Parathyroid adenoma (tissue), 2 donors: ENCODE measurements at regions not wholly inside any gene's neighbourhood (a gene's known extent, or its start where the extent isn't known, plus 50 kb on each side); places are given as distances from the start of the nearest gene placed in this dataset.

Source experiments
- H2AFZ ChIP-seq: fragments of 300-600 bp; sonication (generic); one replicate; pipeline ENCODE4 v1.7.0; 2017; ENCODE audit warnings: antibody characterized with exemption, mild to moderate bottlenecking
- H3K27ac ChIP-seq: fragments of 300-600 bp; sonication (generic); one replicate; pipeline ENCODE4 v1.7.0; 2017
- H3K27me3 ChIP-seq: fragments of 300-600 bp; sonication (generic); one replicate; pipeline ENCODE4 v1.7.0; 2017; ENCODE audit warnings: low read length; ENCODE audit not compliant: control insufficient read depth, insufficient read depth
- H3K36me3 ChIP-seq: fragments of 300-600 bp; sonication (generic); one replicate; pipeline ENCODE4 v1.7.0; 2017; ENCODE audit warnings: low read length; ENCODE audit not compliant: control insufficient read depth, insufficient read depth
- H3K4me1 ChIP-seq: fragments of 300-600 bp; sonication (generic); one replicate; pipeline ENCODE4 v1.7.0; 2017; ENCODE audit warnings: control low read depth
- H3K4me2 ChIP-seq: fragments of 300-600 bp; sonication (generic); one replicate; pipeline ENCODE4 v1.7.0; 2017; ENCODE audit warnings: low read length
- H3K4me3 ChIP-seq: fragments of 300-600 bp; sonication (generic); one replicate; pipeline ENCODE4 v1.7.0; 2017; ENCODE audit warnings: low read depth, low read length
- H3K79me2 ChIP-seq: fragments of 300-600 bp; sonication (generic); one replicate; pipeline ENCODE4 v1.7.0; 2017; ENCODE audit warnings: control low read depth
- H3K9ac ChIP-seq: fragments of 300-600 bp; sonication (generic); one replicate; pipeline ENCODE4 v1.7.0; 2017; ENCODE audit warnings: mild to moderate bottlenecking
- H3K9me3 ChIP-seq: fragments of 300-600 bp; sonication (generic); one replicate; pipeline ENCODE4 v1.7.0; 2017; ENCODE audit warnings: low read length; ENCODE audit not compliant: control insufficient read depth
- TF ChIP-seq, protein P1 (sequence below): fragments of 300-600 bp; sonication (generic); IDR thresholded peaks from one replicate; pipeline ENCODE4 v1.7.0; 2017; ENCODE audit warnings: antibody characterized with exemption, mild to moderate bottlenecking
- donor health status: primary hyperparathyroidism.

- Histone ChIP-seq H3K4me2 (no peak overlapping the region), H3K36me3 (no peaks in the 10 kb centered on the region), H3K79me2 (no peaks in the 10 kb centered on the region), H3K27me3 (no peaks in the 10 kb centered on the region), H3K27ac (no peak overlapping the region), H3K9me3 (no peaks in the 10 kb centered on the region), H3K9ac (no peak overlapping the region), H3K4me3 (no peak overlapping the region), H3K4me1 (no peaks in the 10 kb centered on the region), H2AFZ (no peak overlapping the region)
- TF ChIP-seq, protein P1, sequence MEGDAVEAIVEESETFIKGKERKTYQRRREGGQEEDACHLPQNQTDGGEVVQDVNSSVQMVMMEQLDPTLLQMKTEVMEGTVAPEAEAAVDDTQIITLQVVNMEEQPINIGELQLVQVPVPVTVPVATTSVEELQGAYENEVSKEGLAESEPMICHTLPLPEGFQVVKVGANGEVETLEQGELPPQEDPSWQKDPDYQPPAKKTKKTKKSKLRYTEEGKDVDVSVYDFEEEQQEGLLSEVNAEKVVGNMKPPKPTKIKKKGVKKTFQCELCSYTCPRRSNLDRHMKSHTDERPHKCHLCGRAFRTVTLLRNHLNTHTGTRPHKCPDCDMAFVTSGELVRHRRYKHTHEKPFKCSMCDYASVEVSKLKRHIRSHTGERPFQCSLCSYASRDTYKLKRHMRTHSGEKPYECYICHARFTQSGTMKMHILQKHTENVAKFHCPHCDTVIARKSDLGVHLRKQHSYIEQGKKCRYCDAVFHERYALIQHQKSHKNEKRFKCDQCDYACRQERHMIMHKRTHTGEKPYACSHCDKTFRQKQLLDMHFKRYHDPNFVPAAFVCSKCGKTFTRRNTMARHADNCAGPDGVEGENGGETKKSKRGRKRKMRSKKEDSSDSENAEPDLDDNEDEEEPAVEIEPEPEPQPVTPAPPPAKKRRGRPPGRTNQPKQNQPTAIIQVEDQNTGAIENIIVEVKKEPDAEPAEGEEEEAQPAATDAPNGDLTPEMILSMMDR, result no peak
Measured at GRCh38 chr11:119520400-119520799, 97.4 kb upstream of the THY1 start.

- H3K27me3 ChIP-seq, result no peaks in the 10 kb centered on the region
- H3K36me3 ChIP-seq, result no peaks in the 10 kb centered on the region
- H3K79me2 ChIP-seq, result no peaks in the 10 kb centered on the region
- no peak overlapping the region for H3K9ac ChIP-seq
- H3K4me3 ChIP-seq, result no peak overlapping the region
- H3K4me2 ChIP-seq, result no peak overlapping the region
- H3K4me1 ChIP-seq, result no peaks in the 10 kb centered on the region
- TF ChIP-seq, protein P1, result no peak
- no peak overlapping the region for H2AFZ ChIP-seq
- H3K9me3 ChIP-seq, result no peaks in the 10 kb centered on the region
- H3K27ac ChIP-seq, result no peak overlapping the region
Measured at GRCh38 chr11:119519796-119520195, 96.8 kb upstream of the THY1 start.

- Histone ChIP-seq H3K9me3 (no peaks in the 10 kb centered on the region), H3K4me1 (no peaks in the 10 kb centered on the region), H3K27ac (no peak overlapping the region), H3K36me3 (no peaks in the 10 kb centered on the region), H3K4me2 (no peak overlapping the region), H3K4me3 (no peak overlapping the region), H2AFZ (no peak overlapping the region), H3K79me2 (no peaks in the 10 kb centered on the region), H3K9ac (no peak overlapping the region), H3K27me3 (no peaks in the 10 kb centered on the region)
- TF ChIP-seq, protein P1, result no peak
Measured at GRCh38 chr11:119518746-119519730, 96.1 kb upstream of the THY1 start.

DNA sequence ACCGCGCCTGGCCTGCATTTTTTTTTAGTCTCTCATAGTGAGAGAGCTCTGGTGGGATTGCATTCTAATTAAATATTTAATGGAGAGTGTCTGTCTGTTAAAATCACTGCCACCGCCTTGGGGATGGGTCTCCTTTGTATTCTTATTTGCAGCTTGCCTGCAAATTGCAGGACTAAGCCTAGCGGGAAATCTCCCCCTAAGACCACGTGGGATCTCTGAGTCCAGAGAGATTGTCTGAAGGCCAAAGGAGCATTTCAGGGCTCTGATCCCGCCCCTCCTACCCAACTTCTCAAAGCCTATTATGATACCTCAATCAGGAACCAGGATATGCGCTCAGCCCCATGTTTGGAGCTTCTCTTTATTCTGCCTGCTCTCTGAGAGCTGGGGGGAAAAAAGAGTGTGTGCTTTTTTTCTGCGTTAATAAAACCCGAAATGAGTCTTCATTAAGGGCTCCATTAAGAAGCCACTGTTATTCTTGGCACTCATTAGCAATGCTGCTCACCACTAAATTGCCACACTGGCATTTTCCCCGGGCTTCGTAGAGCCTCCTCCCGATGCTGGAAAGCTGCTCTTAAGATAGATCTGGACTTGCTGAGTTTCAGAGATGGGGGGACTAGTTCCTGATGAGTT, 92.9 kb upstream of the THY1 start:
- Histone ChIP-seq H2AFZ (no peak overlapping the region), H3K4me1 (no peaks in the 10 kb centered on the region), H3K9ac (no peak overlapping the region), H3K36me3 (no peaks in the 10 kb centered on the region), H3K4me2 (no peak overlapping the region), H3K27me3 (no peaks in the 10 kb centered on the region), H3K79me2 (no peaks in the 10 kb centered on the region), H3K4me3 (no peak overlapping the region), H3K9me3 (no peaks in the 10 kb centered on the region), H3K27ac (no peak overlapping the region)
- TF ChIP-seq, protein P1, result no peak
